Stimulated activated CD4-positive, alpha-beta T cell treated with anti-CD3 and anti-CD28 coated beads, Interleukin-12 subunit alpha, Interleukin-12 subunit beta, amount 100 ng/mL, for 48 hours (primary cell): ENCODE measurements at regions not wholly inside any gene's neighbourhood (a gene's known extent, or its start where the extent isn't known, plus 50 kb on each side); places are given as distances from the start of the nearest gene placed in this dataset.

Source experiments
- DNase-seq, 3 donors: peaks; one replicate each; pipeline ENCODE4 v3.0.0-alpha.2; 2020; ENCODE audit warnings: low read depth in 2 of 3, low spot score in 1 of 3

DNA sequence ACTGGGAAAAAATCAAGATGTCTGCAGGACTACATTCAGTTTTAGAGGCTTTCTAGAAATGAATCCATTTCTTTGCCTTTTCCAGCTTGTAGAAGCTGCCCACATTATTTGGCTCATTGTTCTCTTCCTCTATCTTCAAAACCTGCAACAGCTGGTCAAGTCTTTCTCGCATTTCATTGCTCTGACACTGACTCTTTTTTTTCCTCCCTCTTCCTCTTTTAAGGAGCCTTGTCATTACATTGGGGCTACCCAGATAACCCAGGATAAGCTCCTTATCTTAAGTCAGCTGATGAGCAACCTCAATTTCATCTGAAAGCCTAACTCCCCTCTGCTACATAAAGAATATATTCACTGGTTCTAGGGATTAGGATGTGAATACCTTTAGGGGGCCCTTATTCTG is 53.2 kb upstream of the CEP162 start:
- DNase-seq, result no peak

DNA sequence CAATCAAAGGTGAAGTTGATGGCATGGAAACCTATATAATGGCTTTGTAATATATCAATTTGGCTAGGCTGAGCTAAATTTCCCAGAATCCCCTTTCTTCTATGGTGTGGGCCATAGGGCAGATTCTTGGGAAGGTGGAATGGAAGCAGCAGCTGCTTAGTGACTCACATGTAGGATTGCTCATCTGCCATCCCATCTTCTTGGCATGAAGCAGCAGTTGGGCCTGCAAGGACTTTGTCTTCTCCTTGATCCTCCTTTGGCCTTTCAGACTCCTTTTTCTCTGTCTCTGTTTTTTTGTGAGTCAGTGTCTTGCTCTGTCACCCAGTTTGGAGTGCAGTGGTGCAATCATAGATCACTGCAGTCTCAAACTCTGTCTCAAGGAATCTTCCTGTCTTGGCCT is 52.6 kb upstream of the CEP162 start:
- DNase-seq, result no peak

DNA sequence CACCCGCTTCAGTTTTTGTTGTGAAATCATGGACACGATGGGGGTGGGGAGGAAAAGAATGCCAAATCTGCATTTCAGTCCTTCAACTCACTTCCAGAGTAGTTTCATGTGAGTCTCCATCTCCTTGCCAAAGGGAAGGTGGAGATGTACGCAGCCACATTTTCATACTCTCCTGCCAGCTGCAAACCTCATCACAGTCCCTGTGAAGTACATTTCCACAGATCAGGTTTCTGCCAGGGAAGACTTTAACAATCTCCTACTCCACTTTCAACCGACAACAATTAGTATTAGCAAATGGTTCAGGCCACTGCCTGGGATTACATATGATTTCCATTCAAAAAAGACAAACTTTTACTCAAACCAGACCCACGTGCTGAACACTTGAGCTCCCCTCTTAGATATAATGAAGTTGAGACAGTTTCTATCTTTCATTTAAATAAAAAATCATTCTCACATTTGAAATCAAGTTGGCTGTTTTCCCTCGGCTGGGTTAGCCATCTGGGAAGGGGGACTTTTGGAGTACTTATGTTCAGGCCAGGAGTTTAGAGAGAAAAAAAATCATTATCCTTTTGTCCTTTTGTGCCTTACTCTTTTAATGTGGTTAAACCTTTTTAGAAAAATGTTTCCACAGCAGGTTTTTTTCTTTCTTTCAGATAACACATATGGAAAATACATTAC is 51.0 kb upstream of the CEP162 start:
- DNase-seq, result no peak
